Loucy (cell line): ENCODE measurements at regions not wholly inside any gene's neighbourhood (a gene's known extent, or its start where the extent isn't known, plus 50 kb on each side); places are given as distances from the start of the nearest gene placed in this dataset.

ENCODE experiments used
- CTCF ChIP-seq: fragments of 200-600 bp; sonication (generic); conservative IDR thresholded peaks from 2 replicates; pipeline ENCODE4 v1.5.1; 2014; ENCODE audit warnings: mild to moderate bottlenecking, antibody characterized with exemption, low read length
- EZH2phosphoT487 ChIP-seq: fragments of 200-600 bp; IDR thresholded peaks from 2 replicates; pipeline ENCODE4 v1.6.1; 2018; ENCODE audit warnings: antibody characterized with exemption, mild to moderate bottlenecking, moderate library complexity, borderline replicate concordance

DNA sequence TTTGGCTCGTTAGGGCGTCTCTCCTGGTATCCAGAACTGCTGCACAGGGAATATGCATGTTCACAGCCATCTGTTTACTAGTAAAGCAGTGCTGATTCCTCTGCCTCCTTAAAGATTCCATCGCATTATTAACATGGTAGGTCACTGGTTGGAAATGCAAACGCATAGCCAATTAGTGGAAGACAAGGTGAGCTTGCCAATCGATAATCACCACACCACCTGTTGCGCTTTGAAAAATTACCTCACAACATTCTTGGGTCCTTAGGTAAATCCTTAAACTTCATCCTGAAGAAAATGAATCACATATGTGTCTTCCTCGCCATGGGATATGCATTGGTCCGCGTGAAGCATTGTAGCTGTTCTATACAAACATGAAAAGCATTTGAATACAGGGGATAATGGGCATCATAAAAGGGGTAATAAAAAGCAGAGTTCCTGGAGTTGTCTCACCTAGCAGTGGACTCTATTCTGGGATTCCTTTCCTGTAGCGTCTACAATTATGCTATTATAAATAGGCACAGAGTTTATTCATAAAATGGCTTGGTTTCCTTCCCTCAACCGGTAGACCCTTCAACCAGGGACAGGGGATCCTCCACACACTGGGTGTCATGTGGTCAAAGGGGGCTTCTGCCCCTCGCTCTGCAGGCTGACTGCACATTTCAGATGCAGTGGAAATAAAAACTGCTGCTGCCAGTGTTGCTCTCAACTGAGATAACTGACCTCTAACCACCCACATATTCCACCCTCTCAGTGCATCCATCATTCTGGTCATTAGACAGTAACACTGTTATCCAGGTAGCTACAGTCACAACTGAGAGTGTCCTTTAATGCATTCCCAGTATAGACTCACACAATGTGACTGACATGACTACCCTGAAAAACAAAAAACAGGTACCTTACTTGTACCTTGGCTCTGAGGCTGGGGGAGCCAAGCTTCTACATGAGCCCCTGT lies 389.2 kb upstream of the NFE2L3 start:
- TF ChIP-seq CTCF (no peak), EZH2phosphoT487 (no peak)
